Nephron (organoid): ENCODE measurements at regions not wholly inside any gene's neighbourhood (a gene's known extent, or its start where the extent isn't known, plus 50 kb on each side); places are given as distances from the start of the nearest gene placed in this dataset.

Experiments
- H3K27ac Mint-ChIP-seq, 3 experiments: 2 replicates each; pipeline ENCODE4 v1.8.0; 2020; ENCODE audit warnings: mixed read lengths in 3 of 3, mild to moderate bottlenecking in 2 of 3, moderate library complexity in 1 of 3
- H3K27me3 Mint-ChIP-seq: 2 replicates; pipeline ENCODE4 v1.8.0; 2021; ENCODE audit warnings: low read depth, mild to moderate bottlenecking, moderate library complexity, mixed read lengths
- H3K36me3 Mint-ChIP-seq: 2 replicates; pipeline ENCODE4 v1.8.0; 2020; ENCODE audit warnings: low read depth, mixed read lengths
- H3K4me1 Mint-ChIP-seq: 2 replicates; pipeline ENCODE4 v1.8.0; 2020; ENCODE audit warnings: mixed read lengths
- H3K4me3 Mint-ChIP-seq, 3 experiments: 2 replicates each; pipeline ENCODE4 v1.8.0; 2020; ENCODE audit warnings: mild to moderate bottlenecking in 3 of 3, mixed read lengths in 3 of 3, moderate library complexity in 2 of 3
- H3K9me3 Mint-ChIP-seq: 2 replicates; pipeline ENCODE4 v1.8.0; 2020; ENCODE audit warnings: mixed read lengths
- CTCF ChIP-seq, 3 experiments: fragments of 200-600 bp; sonication (generic); IDR thresholded peaks; one replicate each; pipeline ENCODE4 v1.5.0; 2021; ENCODE audit warnings: antibody characterized with exemption in 3 of 3; ENCODE audit not compliant: unreplicated experiment in 3 of 3

- Mint-ChIP-seq H3K9me3 (no peaks in the 10 kb centered on the region), H3K27ac (no peak overlapping the region), H3K27me3 (peaks cover 46% of the 10 kb centered on the region), H3K4me1 (peaks cover 6% of the 10 kb centered on the region), H3K36me3 (no peaks in the 10 kb centered on the region), H3K4me3 (no peak overlapping the region)
- no peak for TF ChIP-seq CTCF (IDR thresholded peaks at IDR 0.05; ENCODE audit: unreplicated experiment in 3 of 3)
These were observed 94.7 kb upstream of the MPHOSPH6 start for GRCh38 chr16:82264756-82265155.

GRCh38 chr16:82263521-82264143, 93.6 kb upstream of the MPHOSPH6 start:
- peak; percentile 94 to 97 (median 94) for TF ChIP-seq CTCF (IDR thresholded peaks at IDR 0.05; ENCODE audit: unreplicated experiment in 3 of 3)
- Mint-ChIP-seq H3K4me3 (no peak overlapping the region), H3K4me1 (peaks cover 6% of the 10 kb centered on the region), H3K27ac (no peak overlapping the region), H3K27me3 (peaks cover 50% of the 10 kb centered on the region), H3K9me3 (no peaks in the 10 kb centered on the region), H3K36me3 (no peaks in the 10 kb centered on the region)

GRCh38 chr16:82262244-82262643, 92.2 kb upstream of the MPHOSPH6 start:
- TF ChIP-seq CTCF (IDR thresholded peaks at IDR 0.05; ENCODE audit: unreplicated experiment in 3 of 3): no peak
- Mint-ChIP-seq H3K4me3 (no peak overlapping the region), H3K36me3 (no peaks in the 10 kb centered on the region), H3K9me3 (no peaks in the 10 kb centered on the region), H3K27ac (no peak overlapping the region), H3K4me1 (peaks cover 6% of the 10 kb centered on the region), H3K27me3 (peaks cover 44% of the 10 kb centered on the region)

GRCh38 chr16:82260212-82260795, 90.3 kb upstream of the MPHOSPH6 start:
- TF ChIP-seq CTCF (IDR thresholded peaks at IDR 0.05; ENCODE audit: unreplicated experiment in 3 of 3): no peak
- Mint-ChIP-seq H3K9me3 (no peaks in the 10 kb centered on the region), H3K4me3 (no peak overlapping the region), H3K4me1 (peaks cover 6% of the 10 kb centered on the region), H3K36me3 (no peaks in the 10 kb centered on the region), H3K27me3 (peaks cover 34% of the 10 kb centered on the region), H3K27ac (no peak overlapping the region)

GRCh38 chr16:82259731-82260130, 89.7 kb upstream of the MPHOSPH6 start:
- Mint-ChIP-seq H3K27me3 (peaks cover 30% of the 10 kb centered on the region), H3K9me3 (no peaks in the 10 kb centered on the region), H3K4me1 (peaks cover 6% of the 10 kb centered on the region), H3K36me3 (no peaks in the 10 kb centered on the region), H3K4me3 (no peak overlapping the region), H3K27ac (no peak overlapping the region)
- no peak for TF ChIP-seq CTCF (IDR thresholded peaks at IDR 0.05; ENCODE audit: unreplicated experiment in 3 of 3)

- Mint-ChIP-seq H3K36me3 (no peaks in the 10 kb centered on the region), H3K4me3 (no peak overlapping the region), H3K27me3 (peaks cover 30% of the 10 kb centered on the region), H3K9me3 (no peaks in the 10 kb centered on the region), H3K27ac (no peak overlapping the region), H3K4me1 (no peaks in the 10 kb centered on the region)
- TF ChIP-seq CTCF (IDR thresholded peaks at IDR 0.05; ENCODE audit: unreplicated experiment in 3 of 3): no peak
These were observed 88.0 kb upstream of the MPHOSPH6 start for GRCh38 chr16:82257990-82258389.
